CD4-positive, alpha-beta T cell (primary cell): ENCODE measurements at regions not wholly inside any gene's neighbourhood (a gene's known extent, or its start where the extent isn't known, plus 50 kb on each side); places are given as distances from the start of the nearest gene placed in this dataset.

Source experiments
- ATAC-seq: fragments of 200-7000 bp; cut with Tn5 transposase; one replicate; pipeline ENCODE4 v1.10.0; 2022; ENCODE audit warnings: mild to moderate bottlenecking; ENCODE audit not compliant: poor library complexity
- CTCF ChIA-PET: fragments of 350-600 bp; sonication (Branson Sonifier 250); formaldehyde crosslinking; loops from one replicate; lab custom pipeline; 2021; ENCODE audit warnings: antibody characterized with exemption, inconsistent platforms; lab: Charles Lee
- POLR2A ChIA-PET: fragments of 350-600 bp; sonication (Branson Sonifier 250); formaldehyde crosslinking; loops from one replicate; lab custom pipeline; 2021; ENCODE audit warnings: antibody characterized with exemption, inconsistent platforms; lab: Charles Lee
- DNase-seq, 14 experiments: peaks; one replicate each; pipeline ENCODE4 v3.0.0-alpha.2; 2013 to 2020; ENCODE audit warnings: mixed read lengths in 2 of 14
- H3K27ac ChIP-seq, 2 donors: one replicate each; pipeline versions ENCODE4 v1.5.1 to v1.7.0; 2013; ENCODE audit warnings: low read length in 2 of 2, low read depth in 1 of 2, mild to moderate bottlenecking in 1 of 2
- H3K27me3 ChIP-seq, 2 experiments: 1 replicate in 1 of 2; 2 replicates in 1 of 2; pipeline versions ENCODE4 v1.6.1 to v1.7.0; 2013; ENCODE audit warnings: low read length in 2 of 2, control low read depth in 1 of 2, mild to moderate bottlenecking in 1 of 2, moderate library complexity in 1 of 2; ENCODE audit not compliant: insufficient read depth in 2 of 2, control insufficient read depth in 1 of 2
- H3K36me3 ChIP-seq: one replicate; pipeline ENCODE4 v1.6.1; 2013; ENCODE audit warnings: low read length, control low read depth; ENCODE audit not compliant: insufficient read depth
- H3K4me1 ChIP-seq: one replicate; pipeline ENCODE4 v1.6.1; 2013; ENCODE audit warnings: low read length, control low read depth; ENCODE audit not compliant: insufficient read depth
- H3K4me3 ChIP-seq: one replicate; pipeline ENCODE4 v1.5.1; 2013; ENCODE audit warnings: mild to moderate bottlenecking, low read length, moderate library complexity
- H3K9me3 ChIP-seq, 2 experiments: 1 replicate in 1 of 2; 2 replicates in 1 of 2; pipeline versions ENCODE4 v1.6.1 to v1.7.0; 2013; ENCODE audit warnings: low read length in 2 of 2, mild to moderate bottlenecking in 2 of 2, control low read depth in 1 of 2, moderate library complexity in 1 of 2; ENCODE audit not compliant: control insufficient read depth in 1 of 2, insufficient read depth in 1 of 2
- H3K27ac Mint-ChIP-seq: one replicate; pipeline ENCODE4 v1.8.0; 2020; ENCODE audit warnings: mixed read lengths
- H3K27me3 Mint-ChIP-seq: one replicate; pipeline ENCODE4 v1.8.0; 2021; ENCODE audit warnings: mixed read lengths
- H3K36me3 Mint-ChIP-seq: one replicate; pipeline ENCODE4 v1.8.0; 2021; ENCODE audit warnings: low read depth, mixed read lengths
- H3K4me1 Mint-ChIP-seq: one replicate; pipeline ENCODE4 v1.8.0; 2021; ENCODE audit warnings: low read depth, mixed read lengths
- H3K4me3 Mint-ChIP-seq: one replicate; pipeline ENCODE4 v1.8.0; 2020; ENCODE audit warnings: mild to moderate bottlenecking, mixed read lengths
- H3K9me3 Mint-ChIP-seq: one replicate; pipeline ENCODE4 v1.8.0; 2020; ENCODE audit warnings: mixed read lengths
- CTCF ChIP-seq: fragments of 200-600 bp; IDR thresholded peaks from one replicate; pipeline ENCODE4 v1.8.0; 2022; ENCODE audit warnings: antibody characterized with exemption, mild to moderate bottlenecking
- intact Hi-C, 2 experiments: fragments of 100-400 bp; cut with DNase I in 1 of 2; cut with micrococcal nuclease in 1 of 2; formaldehyde crosslinking; loops; one replicate each; pipeline versions ENCODE4 v1.15.1 to v1.9.0; 2023 to 2025; cut with DNase I, micrococcal nuclease

GRCh38 chr9:87181670-87182069 is 234.4 kb upstream of the GAS1 start:
- no peak overlapping the region for H3K27ac Mint-ChIP-seq
- H3K36me3 Mint-ChIP-seq: no peaks in the 10 kb centered on the region
- Histone ChIP-seq H3K27ac (no peak overlapping the region), H3K27me3 (no peaks in the 10 kb centered on the region), H3K36me3 (no peaks in the 10 kb centered on the region), H3K4me1 (no peaks in the 10 kb centered on the region), H3K4me3 (no peak overlapping the region), H3K9me3 (peaks cover 0 to 10% of the 10 kb centered on the region in 2 experiments)
- POLR2A ChIA-PET: no interaction called here
- no peaks in the 10 kb centered on the region for H3K4me1 Mint-ChIP-seq
- ATAC-seq (no peak), DNase-seq (no peak)
- H3K4me3 Mint-ChIP-seq: no peak overlapping the region
- CTCF ChIA-PET: interaction anchor here (0.6 kb wide), 1 partner anchor 1257 kb away, joined by 3 read pairs; no protein-coding TSS in a partner anchor
- TF ChIP-seq CTCF: no peak
- peaks cover 3% of the 10 kb centered on the region for H3K9me3 Mint-ChIP-seq
- intact Hi-C loops: no loop called here
- H3K27me3 Mint-ChIP-seq: peaks cover 8% of the 10 kb centered on the region

GRCh38 chr9:87184956-87185642 is 237.8 kb upstream of the GAS1 start:
- Mint-ChIP-seq H3K27ac (no peak overlapping the region), H3K9me3 (peaks cover 3% of the 10 kb centered on the region), H3K4me1 (no peaks in the 10 kb centered on the region), H3K4me3 (no peak overlapping the region), H3K27me3 (peaks cover 17% of the 10 kb centered on the region), H3K36me3 (no peaks in the 10 kb centered on the region)
- H3K36me3 ChIP-seq: no peaks in the 10 kb centered on the region
- no peak for TF ChIP-seq CTCF
- intact Hi-C loops: no loop called here
- peaks cover 0 to 10% of the 10 kb centered on the region in 2 experiments for H3K9me3 ChIP-seq
- no peak overlapping the region for H3K27ac ChIP-seq
- no peaks in the 10 kb centered on the region for H3K4me1 ChIP-seq
- POLR2A ChIA-PET: no interaction called here
- no peak overlapping the region for H3K4me3 ChIP-seq
- CTCF ChIA-PET: no interaction called here
- ATAC-seq: no peak
- H3K27me3 ChIP-seq: no peaks in the 10 kb centered on the region
- DNase-seq: no peak

- Mint-ChIP-seq H3K36me3 (no peaks in the 10 kb centered on the region), H3K4me3 (no peak overlapping the region), H3K9me3 (peaks cover under 1% of the 10 kb centered on the region), H3K27ac (no peak overlapping the region), H3K27me3 (peaks cover 22% of the 10 kb centered on the region), H3K4me1 (no peaks in the 10 kb centered on the region)
- no peaks in the 10 kb centered on the region for H3K36me3 ChIP-seq
- ATAC-seq: no peak
- H3K27ac ChIP-seq: no peak overlapping the region
- TF ChIP-seq CTCF: no peak
- CTCF ChIA-PET: no interaction called here
- H3K9me3 ChIP-seq: peaks cover 0 to 4% of the 10 kb centered on the region in 2 experiments
- POLR2A ChIA-PET: no interaction called here
- H3K27me3 ChIP-seq: no peaks in the 10 kb centered on the region
- no peak for DNase-seq
- intact Hi-C loops: no loop called here
- no peaks in the 10 kb centered on the region for H3K4me1 ChIP-seq
- H3K4me3 ChIP-seq: no peak overlapping the region
These were observed 240.3 kb upstream of the GAS1 start for GRCh38 chr9:87187656-87188055.
